ENCODE measurements at regions not wholly inside any gene's neighbourhood (a gene's known extent, or its start where the extent isn't known, plus 50 kb on each side); places are given as distances from the start of the nearest gene placed in this dataset.
"Not testable (repeated sequence)": the region's sequence is repeated elsewhere in the genome, so short reads cannot be mapped to it uniquely, and the experiment has no call there.

- H3K4me3 ChIP-seq (ENCODE audit: low read depth, low read length) = no peak overlapping the region
- peak; percentile 64 for TF ChIP-seq CTCF (IDR thresholded peaks at IDR 0.05; ENCODE audit: borderline replicate concordance, insufficient read depth, low read depth, low read length)
These were observed 150.1 kb downstream of the OSTF1 start for GRCh38 chr9:75238311-75238976.

- no peak for TF ChIP-seq CTCF (IDR thresholded peaks at IDR 0.05; ENCODE audit: borderline replicate concordance, insufficient read depth, low read depth, low read length)
- H3K4me3 ChIP-seq (ENCODE audit: low read depth, low read length) = no peak overlapping the region
These were observed 150.9 kb downstream of the OSTF1 start for GRCh38 chr9:75239176-75239575.

- H3K4me3 ChIP-seq (ENCODE audit: low read depth, low read length) = no peak overlapping the region
- TF ChIP-seq CTCF (IDR thresholded peaks at IDR 0.05; ENCODE audit: borderline replicate concordance, insufficient read depth, low read depth, low read length) = no peak
These were observed 154.1 kb downstream of the OSTF1 start for GRCh38 chr9:75242426-75242825.

- TF ChIP-seq CTCF (IDR thresholded peaks at IDR 0.05; ENCODE audit: borderline replicate concordance, insufficient read depth, low read depth, low read length) = no peak
- no peak overlapping the region for H3K4me3 ChIP-seq (ENCODE audit: low read depth, low read length)
These were observed 158.6 kb downstream of the OSTF1 start for GRCh38 chr9:75246949-75247348.

- TF ChIP-seq CTCF (IDR thresholded peaks at IDR 0.05; ENCODE audit: borderline replicate concordance, insufficient read depth, low read depth, low read length) = peak; percentile 65
- no peak overlapping the region for H3K4me3 ChIP-seq (ENCODE audit: low read depth, low read length)
These were observed 177.2 kb downstream of the OSTF1 start for GRCh38 chr9:75265525-75265972.

GRCh38 chr9:75269197-75269596, 180.9 kb downstream of the OSTF1 start:
- TF ChIP-seq CTCF (IDR thresholded peaks at IDR 0.05; ENCODE audit: borderline replicate concordance, insufficient read depth, low read depth, low read length) = no peak
- no peak overlapping the region for H3K4me3 ChIP-seq (ENCODE audit: low read depth, low read length)

- not testable (repeated sequence) for H3K4me3 ChIP-seq (ENCODE audit: low read depth, low read length)
These were observed 184.7 kb downstream of the OSTF1 start for GRCh38 chr9:75273055-75273454.

Measured in GM12875 (cell line).